BJ (cell line): ENCODE measurements at regions not wholly inside any gene's neighbourhood (a gene's known extent, or its start where the extent isn't known, plus 50 kb on each side); places are given as distances from the start of the nearest gene placed in this dataset.

Source experiments
- CTCF ChIA-PET: fragments of 350-600 bp; formaldehyde crosslinking; extraction: SDS; loops from one replicate; lab custom pipeline; 2021; ENCODE audit warnings: antibody characterized with exemption, inconsistent platforms; lab: Yijun Ruan, JAX
- POLR2A ChIA-PET: fragments of 300-600 bp; sonication (Branson Sonifier 250); formaldehyde crosslinking; extraction: SDS; loops from one replicate; lab custom pipeline; 2021; ENCODE audit warnings: antibody characterized with exemption; lab: Charles Lee
- DNase-seq: peaks from one replicate; pipeline ENCODE4 v3.0.0-alpha.2; 2011; ENCODE audit warnings: low read depth
- H3K27me3 ChIP-seq: 2 replicates; pipeline ENCODE4 v1.6.0; 2011; ENCODE audit warnings: low read length; ENCODE audit not compliant: control insufficient read depth, insufficient read depth
- H3K36me3 ChIP-seq: 2 replicates; pipeline ENCODE4 v1.5.1; 2011; ENCODE audit warnings: low read length; ENCODE audit not compliant: control insufficient read depth, insufficient read depth
- H3K4me3 ChIP-seq: 2 replicates; pipeline ENCODE4 v1.5.1; 2011; ENCODE audit warnings: low read depth, mild to moderate bottlenecking, control low read depth, low read length
- TF ChIP-seq, protein P1 (sequence below): IDR thresholded peaks from 2 replicates; pipeline ENCODE4 v1.5.1; 2011; ENCODE audit warnings: low read depth, mild to moderate bottlenecking, control low read depth, inconsistent platforms, low read length, moderate library complexity; ENCODE audit not compliant: insufficient read depth

DNA sequence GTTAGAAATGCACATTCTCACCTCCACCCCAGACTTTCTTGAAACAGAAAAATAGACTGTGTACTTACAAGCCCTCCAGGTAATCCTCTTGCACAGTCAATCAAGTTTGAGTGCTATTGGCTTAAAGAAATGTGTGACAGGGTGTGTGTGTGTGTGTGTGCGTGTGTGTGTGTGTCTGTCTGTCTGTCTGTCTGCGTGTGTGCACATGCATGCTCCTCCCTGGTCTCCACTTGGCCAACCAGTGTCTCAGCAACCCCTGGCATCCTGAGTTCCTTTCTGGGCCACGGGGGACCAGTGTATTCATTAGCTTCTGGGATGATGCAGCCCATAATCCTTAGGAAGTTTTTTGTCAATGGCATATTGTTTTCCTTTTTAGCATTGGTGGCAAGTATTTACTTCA, 128.8 kb upstream of the IL12A start:
- POLR2A ChIA-PET: no interaction called here
- Histone ChIP-seq H3K27me3 (no peaks in the 10 kb centered on the region), H3K36me3 (no peaks in the 10 kb centered on the region), H3K4me3 (no peak overlapping the region)
- no peak for DNase-seq
- TF ChIP-seq, protein P1, sequence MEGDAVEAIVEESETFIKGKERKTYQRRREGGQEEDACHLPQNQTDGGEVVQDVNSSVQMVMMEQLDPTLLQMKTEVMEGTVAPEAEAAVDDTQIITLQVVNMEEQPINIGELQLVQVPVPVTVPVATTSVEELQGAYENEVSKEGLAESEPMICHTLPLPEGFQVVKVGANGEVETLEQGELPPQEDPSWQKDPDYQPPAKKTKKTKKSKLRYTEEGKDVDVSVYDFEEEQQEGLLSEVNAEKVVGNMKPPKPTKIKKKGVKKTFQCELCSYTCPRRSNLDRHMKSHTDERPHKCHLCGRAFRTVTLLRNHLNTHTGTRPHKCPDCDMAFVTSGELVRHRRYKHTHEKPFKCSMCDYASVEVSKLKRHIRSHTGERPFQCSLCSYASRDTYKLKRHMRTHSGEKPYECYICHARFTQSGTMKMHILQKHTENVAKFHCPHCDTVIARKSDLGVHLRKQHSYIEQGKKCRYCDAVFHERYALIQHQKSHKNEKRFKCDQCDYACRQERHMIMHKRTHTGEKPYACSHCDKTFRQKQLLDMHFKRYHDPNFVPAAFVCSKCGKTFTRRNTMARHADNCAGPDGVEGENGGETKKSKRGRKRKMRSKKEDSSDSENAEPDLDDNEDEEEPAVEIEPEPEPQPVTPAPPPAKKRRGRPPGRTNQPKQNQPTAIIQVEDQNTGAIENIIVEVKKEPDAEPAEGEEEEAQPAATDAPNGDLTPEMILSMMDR: no peak
- CTCF ChIA-PET: interaction anchor here (1.5 to 1.6 kb wide), 2 partner anchors 23 to 129 kb away, joined by 3 to 4 read pairs; partner anchors contain the start of gene IL12A

DNA sequence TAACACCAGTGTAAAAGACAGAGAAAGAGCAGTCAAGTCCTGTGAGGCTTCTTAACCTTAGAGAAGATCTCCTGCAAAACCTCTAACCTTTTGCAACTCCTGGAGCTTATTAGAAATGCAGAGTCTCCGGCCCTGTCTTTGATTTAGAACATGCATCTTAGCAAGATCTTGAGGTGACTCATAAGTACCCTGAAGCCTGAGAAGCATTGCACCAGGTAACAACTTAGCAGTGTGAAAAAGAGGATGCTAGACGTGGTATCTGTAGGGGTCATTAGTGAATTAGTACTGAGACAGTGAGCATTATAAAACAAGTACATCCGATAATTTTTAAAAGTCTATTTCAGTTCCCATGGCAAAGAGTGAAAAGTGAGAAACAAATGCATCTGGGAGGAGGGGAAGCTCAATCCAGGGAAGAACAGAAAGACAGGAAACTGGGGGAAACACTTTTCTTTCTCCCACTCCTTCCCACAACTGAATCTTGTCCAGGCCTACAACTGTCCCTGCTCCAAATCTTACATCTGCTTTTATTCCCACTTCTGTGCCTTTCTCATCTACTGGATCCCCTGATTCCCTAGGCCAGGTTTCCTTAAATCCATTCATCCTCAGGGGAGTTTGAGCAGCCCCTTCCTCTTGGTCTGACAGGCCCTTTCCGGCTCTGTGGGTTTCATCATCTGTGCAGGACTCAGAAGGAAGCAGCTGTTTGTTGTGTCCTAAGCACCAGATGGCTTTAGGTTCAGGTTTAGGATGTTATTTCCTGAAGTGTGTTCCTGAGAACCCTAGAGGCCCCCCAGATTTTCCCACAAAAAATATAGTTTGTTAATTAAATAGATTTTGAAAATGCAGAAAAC, 128.1 kb upstream of the IL12A start:
- Histone ChIP-seq H3K27me3 (no peaks in the 10 kb centered on the region), H3K4me3 (no peak overlapping the region), H3K36me3 (no peaks in the 10 kb centered on the region)
- DNase-seq: no peak
- POLR2A ChIA-PET: interaction anchor here (0.7 kb wide), 1 partner anchor 68 kb away, joined by 3 read pairs; no protein-coding TSS in a partner anchor
- CTCF ChIA-PET: interaction anchor here (1.2 to 1.6 kb wide), 3 partner anchors 12 to 128 kb away, joined by 3 to 4 read pairs (median 4); partner anchors contain the start of gene IL12A
- TF ChIP-seq, protein P1: no peak

DNA sequence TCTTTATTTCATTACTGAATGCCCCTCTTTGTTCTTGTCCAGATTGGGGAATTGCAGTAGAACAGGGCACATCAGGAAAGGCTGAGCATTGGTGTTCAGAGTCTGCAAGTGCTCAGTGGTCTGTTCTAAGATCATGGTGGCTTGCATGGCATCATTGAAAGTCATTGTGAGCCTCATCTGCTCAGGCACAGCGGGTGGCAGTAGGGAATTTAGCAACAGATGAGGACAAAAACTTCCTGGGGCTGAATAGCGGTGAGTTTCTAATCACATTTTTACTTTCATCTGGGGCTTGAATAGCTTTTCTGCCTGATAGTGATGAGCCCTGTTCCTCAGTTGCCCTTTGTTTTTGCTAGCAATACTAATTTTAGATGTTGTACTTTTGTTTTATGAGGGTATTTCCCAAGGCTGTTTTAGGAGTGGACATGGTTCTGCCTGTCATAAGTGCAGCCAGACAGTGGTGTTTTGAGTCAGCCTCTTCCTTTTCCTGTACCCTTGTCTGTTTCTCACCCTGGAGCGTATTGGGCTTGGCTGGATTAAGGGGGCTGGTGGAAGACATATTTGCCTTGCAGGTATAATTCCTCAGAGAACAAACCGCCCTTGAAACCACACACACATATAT, 127.2 kb upstream of the IL12A start:
- TF ChIP-seq, protein P1: no peak
- H3K27me3 ChIP-seq: no peaks in the 10 kb centered on the region
- DNase-seq: no peak
- H3K4me3 ChIP-seq: no peak overlapping the region
- ChIA-PET CTCF (interaction anchor here (1.2 kb wide), 1 partner anchor 11 kb away, joined by 4 read pairs; no protein-coding TSS in a partner anchor), POLR2A (no interaction called here)
- H3K36me3 ChIP-seq: no peaks in the 10 kb centered on the region

DNA sequence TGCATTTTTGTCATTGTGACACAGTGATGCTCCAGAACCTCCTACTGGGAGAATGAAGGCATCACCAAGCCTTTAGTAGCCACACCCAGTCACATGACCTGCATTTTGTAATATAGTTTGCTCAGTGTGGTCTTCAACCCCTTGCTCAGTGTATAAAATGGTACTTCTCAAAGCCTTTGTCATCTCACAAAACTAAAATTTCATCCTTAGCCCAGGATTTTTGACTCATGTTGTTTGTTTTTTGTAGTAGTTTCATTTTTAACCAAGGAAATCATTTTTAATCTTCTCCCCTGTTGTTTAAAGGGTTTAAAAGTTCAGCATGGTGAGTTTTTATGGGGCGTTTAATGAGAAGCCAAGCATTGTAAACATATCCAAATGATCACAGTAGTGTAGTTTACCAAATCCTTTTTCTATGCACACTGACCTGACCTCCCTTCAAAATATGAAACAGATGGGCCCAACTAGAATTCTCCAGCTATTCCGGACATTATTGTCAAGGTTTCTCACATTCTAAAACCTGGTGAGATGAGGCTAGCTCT, 123.5 kb upstream of the IL12A start:
- no peak overlapping the region for H3K4me3 ChIP-seq
- H3K36me3 ChIP-seq: 0 out of 2 replicates have a peak, but pooled peaks cover 1% of the 10 kb centered on the region
- ChIA-PET POLR2A (no interaction called here), CTCF (interaction anchor here (1.0 to 2.1 kb wide), 4 partner anchors 10 to 1070 kb away, joined by 3 to 7 read pairs (median 4); no protein-coding TSS in a partner anchor)
- H3K27me3 ChIP-seq: no peaks in the 10 kb centered on the region
- TF ChIP-seq, protein P1: peak; percentile 20; the same call in 1 of the 2 replicates
- peak; percentile 93 for DNase-seq
